Astrocyte (in vitro differentiated cells and primary cell): ENCODE measurements at regions not wholly inside any gene's neighbourhood (a gene's known extent, or its start where the extent isn't known, plus 50 kb on each side); places are given as distances from the start of the nearest gene placed in this dataset.

Experiments used
- DNase-seq: peaks from one replicate; pipeline ENCODE4 v3.0.0-alpha.2; 2010; ENCODE audit warnings: low read depth
- FAIRE-seq: peaks from 2 replicates; lab custom pipeline; 2011; peaks lifted over from hg19 to GRCh38; lab: Jason Lieb, UNC
- H2AFZ ChIP-seq: 2 replicates; pipeline ENCODE4 v1.6.0; 2012; ENCODE audit warnings: low read depth, low read length, inconsistent platforms
- H3K27ac ChIP-seq: 2 replicates; pipeline ENCODE4 v1.5.1; 2011; ENCODE audit warnings: low read depth, low read length, inconsistent platforms
- H3K27me3 ChIP-seq: 2 replicates; pipeline ENCODE4 v1.6.0; 2011; ENCODE audit warnings: low read length, inconsistent platforms; ENCODE audit not compliant: insufficient read depth
- H3K36me3 ChIP-seq: 2 replicates; pipeline ENCODE4 v1.5.1; 2011; ENCODE audit warnings: low read length, inconsistent platforms; ENCODE audit not compliant: insufficient read depth
- H3K4me1 ChIP-seq: 2 replicates; pipeline ENCODE4 v1.5.1; 2011; ENCODE audit warnings: low read length, inconsistent platforms; ENCODE audit not compliant: insufficient read depth
- H3K4me2 ChIP-seq: 2 replicates; pipeline ENCODE4 v1.6.0; 2012; ENCODE audit warnings: low read length, inconsistent platforms
- H3K4me3 ChIP-seq: 2 replicates; pipeline ENCODE4 v1.5.1; 2011; ENCODE audit warnings: low read depth, mild to moderate bottlenecking, low read length, inconsistent platforms; ENCODE audit not compliant: insufficient read depth
- H3K79me2 ChIP-seq: 2 replicates; pipeline ENCODE4 v1.6.0; 2012; ENCODE audit warnings: mild to moderate bottlenecking, low read length, inconsistent platforms; ENCODE audit not compliant: insufficient read depth
- H3K9ac ChIP-seq: 2 replicates; pipeline ENCODE4 v1.6.0; 2012; ENCODE audit warnings: mild to moderate bottlenecking, low read length, inconsistent platforms
- H3K9me3 ChIP-seq: 2 replicates; pipeline ENCODE4 v1.5.1; 2012; ENCODE audit warnings: low read depth, mild to moderate bottlenecking, low read length, inconsistent platforms; ENCODE audit not compliant: insufficient read depth
- H4K20me1 ChIP-seq: 2 replicates; pipeline ENCODE4 v1.6.0; 2012; ENCODE audit warnings: low read length, inconsistent platforms; ENCODE audit not compliant: insufficient read depth
- H3K27ac Mint-ChIP-seq: one replicate; pipeline ENCODE4 v1.8.0; 2021; ENCODE audit warnings: mild to moderate bottlenecking, mixed read lengths; ENCODE audit not compliant: unreplicated experiment
- H3K27me3 Mint-ChIP-seq: one replicate; pipeline ENCODE4 v1.8.0; 2021; ENCODE audit warnings: low read depth, mixed read lengths; ENCODE audit not compliant: unreplicated experiment
- H3K36me3 Mint-ChIP-seq: one replicate; pipeline ENCODE4 v1.8.0; 2021; ENCODE audit warnings: low read depth, mixed read lengths; ENCODE audit not compliant: unreplicated experiment
- H3K4me1 Mint-ChIP-seq: one replicate; pipeline ENCODE4 v1.8.0; 2021; ENCODE audit warnings: low read depth, mixed read lengths; ENCODE audit not compliant: unreplicated experiment
- H3K4me3 Mint-ChIP-seq: one replicate; pipeline ENCODE4 v1.8.0; 2021; ENCODE audit warnings: mild to moderate bottlenecking, moderate library complexity, mixed read lengths; ENCODE audit not compliant: unreplicated experiment
- H3K9me3 Mint-ChIP-seq: one replicate; pipeline ENCODE4 v1.8.0; 2021; ENCODE audit warnings: mild to moderate bottlenecking, mixed read lengths; ENCODE audit not compliant: unreplicated experiment
- CTCF ChIP-seq: IDR thresholded peaks from 2 replicates; pipeline ENCODE4 v1.5.1; 2011; ENCODE audit warnings: low read depth, mild to moderate bottlenecking, inconsistent platforms, low read length, moderate library complexity; ENCODE audit not compliant: insufficient read depth
- EZH2 ChIP-seq: IDR thresholded peaks from 2 replicates; pipeline ENCODE4 v1.6.1; 2012; ENCODE audit warnings: mild to moderate bottlenecking, low read length, inconsistent platforms; ENCODE audit not compliant: insufficient read depth

- Mint-ChIP-seq H3K4me1 (peaks cover 3% of the 10 kb centered on the region), H3K4me3 (no peak overlapping the region), H3K27me3 (peaks cover 3% of the 10 kb centered on the region), H3K36me3 (no peaks in the 10 kb centered on the region), H3K27ac (no peak overlapping the region), H3K9me3 (no peaks in the 10 kb centered on the region)
- Histone ChIP-seq H3K27ac (no peak overlapping the region), H3K27me3 (no peaks in the 10 kb centered on the region), H3K4me3 (no peak overlapping the region), H3K79me2 (no peaks in the 10 kb centered on the region), H3K36me3 (no peaks in the 10 kb centered on the region), H3K4me1 (no peaks in the 10 kb centered on the region), H2AFZ (no peak overlapping the region), H3K9ac (no peak overlapping the region), H3K9me3 (no peaks in the 10 kb centered on the region), H4K20me1 (no peaks in the 10 kb centered on the region), H3K4me2 (no peak overlapping the region)
- no peak for FAIRE-seq
- TF ChIP-seq CTCF = no peak
- no peak for TF ChIP-seq EZH2
- DNase-seq = no peak
These were observed 170.6 kb upstream of the SPHKAP start for GRCh38 chr2:228352048-228352447.

DNA sequence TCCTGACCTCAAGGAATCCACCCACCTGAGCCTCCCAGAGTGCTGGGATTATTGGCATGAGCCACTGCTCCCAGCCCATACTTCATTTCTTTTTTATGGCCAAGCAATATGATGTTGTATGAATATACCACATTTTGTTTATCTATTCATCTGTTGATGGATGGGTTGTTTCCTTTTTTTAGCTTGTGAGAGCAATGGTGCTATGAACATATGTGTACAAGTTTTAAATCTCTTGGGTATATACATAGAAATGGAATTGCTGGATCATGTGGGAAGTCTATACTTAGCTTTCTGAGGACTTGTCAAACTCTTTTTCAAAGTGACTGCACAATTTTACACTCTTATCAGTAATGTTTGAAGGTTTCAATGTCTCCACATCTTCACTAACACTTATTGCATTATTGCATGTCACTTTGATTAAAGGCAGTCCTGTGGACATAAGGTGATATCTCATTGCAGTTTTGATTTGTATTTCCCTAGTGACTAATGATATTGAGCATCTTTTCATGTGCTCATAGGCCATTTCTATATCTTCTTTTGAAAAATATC is 167.1 kb upstream of the SPHKAP start:
- H2AFZ ChIP-seq = no peak overlapping the region
- H3K4me2 ChIP-seq = no peak overlapping the region
- Mint-ChIP-seq H3K27me3 (peaks cover 3% of the 10 kb centered on the region), H3K27ac (no peak overlapping the region), H3K9me3 (no peaks in the 10 kb centered on the region), H3K4me1 (peaks cover 10% of the 10 kb centered on the region), H3K36me3 (no peaks in the 10 kb centered on the region), H3K4me3 (no peak overlapping the region)
- no peaks in the 10 kb centered on the region for H4K20me1 ChIP-seq
- H3K36me3 ChIP-seq = no peaks in the 10 kb centered on the region
- no peak for FAIRE-seq
- H3K9me3 ChIP-seq = no peaks in the 10 kb centered on the region
- no peaks in the 10 kb centered on the region for H3K79me2 ChIP-seq
- H3K4me1 ChIP-seq = no peaks in the 10 kb centered on the region
- DNase-seq = no peak
- H3K9ac ChIP-seq = no peak overlapping the region
- no peak overlapping the region for H3K4me3 ChIP-seq
- TF ChIP-seq EZH2 = no peak
- TF ChIP-seq CTCF = no peak
- H3K27ac ChIP-seq = no peak overlapping the region
- H3K27me3 ChIP-seq = no peaks in the 10 kb centered on the region

DNA sequence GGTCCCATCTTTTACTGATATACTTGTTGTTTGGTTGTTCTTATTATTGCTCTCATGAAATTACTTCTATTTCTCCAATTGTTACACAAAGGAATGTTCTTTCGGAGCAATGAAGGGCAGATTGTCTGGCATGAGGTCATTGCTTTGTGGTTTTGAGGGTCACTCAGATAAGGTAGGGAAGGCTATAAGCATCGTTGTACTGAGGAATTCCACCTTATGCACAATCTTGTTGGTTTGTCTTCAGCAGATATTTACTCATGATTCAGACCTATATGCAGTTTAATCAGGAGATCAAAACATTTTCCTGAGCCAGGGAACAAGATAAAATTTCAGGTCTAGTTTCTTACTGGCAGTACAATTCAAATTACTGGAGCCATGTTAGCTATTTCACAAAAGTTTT is 163.0 kb upstream of the SPHKAP start:
- Histone ChIP-seq H3K4me3 (no peak overlapping the region), H3K9me3 (no peaks in the 10 kb centered on the region), H3K27ac (no peak overlapping the region), H3K36me3 (no peaks in the 10 kb centered on the region), H2AFZ (no peak overlapping the region), H3K79me2 (no peaks in the 10 kb centered on the region), H3K4me1 (no peaks in the 10 kb centered on the region), H3K9ac (no peak overlapping the region), H3K27me3 (no peaks in the 10 kb centered on the region), H4K20me1 (no peaks in the 10 kb centered on the region), H3K4me2 (no peak overlapping the region)
- DNase-seq = no peak
- Mint-ChIP-seq H3K4me1 (peaks cover 7% of the 10 kb centered on the region), H3K36me3 (no peaks in the 10 kb centered on the region), H3K27me3 (peaks cover 3% of the 10 kb centered on the region), H3K9me3 (no peaks in the 10 kb centered on the region), H3K27ac (no peak overlapping the region), H3K4me3 (no peak overlapping the region)
- no peak for TF ChIP-seq CTCF
- no peak for TF ChIP-seq EZH2
- FAIRE-seq = no peak
